SK-N-DZ (cell line): ENCODE measurements at regions not wholly inside any gene's neighbourhood (a gene's known extent, or its start where the extent isn't known, plus 50 kb on each side); places are given as distances from the start of the nearest gene placed in this dataset.
"Not testable (repeated sequence)": the region's sequence is repeated elsewhere in the genome, so short reads cannot be mapped to it uniquely, and the experiment has no call there.

Experiments
- DNase-seq: peaks from one replicate; pipeline ENCODE4 v3.0.0-alpha.2; 2015; ENCODE audit warnings: low spot score

DNA sequence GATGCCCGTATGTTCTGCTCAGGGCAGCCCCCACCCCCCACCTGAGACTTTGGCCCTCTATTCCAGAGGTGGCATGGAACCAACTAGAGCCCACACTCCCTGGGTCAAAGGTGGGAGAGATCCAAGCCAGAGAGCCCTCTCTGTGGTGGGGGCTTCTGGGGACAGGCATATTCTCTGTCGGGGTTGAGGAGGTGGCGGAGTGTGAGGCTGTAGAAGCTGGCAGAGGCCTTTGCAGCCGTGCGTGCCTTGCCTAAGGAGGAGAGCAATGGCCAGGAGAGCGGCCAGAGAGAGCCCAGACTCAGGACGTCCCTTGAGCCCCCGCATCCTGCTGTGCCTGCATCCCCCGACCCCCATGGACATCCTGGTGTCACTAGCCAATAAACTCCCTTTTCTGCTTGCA is 79.2 kb upstream of the HPCAL1 start:
- no peak for DNase-seq

- DNase-seq: no peak
Measured at GRCh38 chr2:10223932-10224720, 78.6 kb upstream of the HPCAL1 start.

- no peak for DNase-seq
Measured at GRCh38 chr2:10224734-10225133, 78.0 kb upstream of the HPCAL1 start.

DNA sequence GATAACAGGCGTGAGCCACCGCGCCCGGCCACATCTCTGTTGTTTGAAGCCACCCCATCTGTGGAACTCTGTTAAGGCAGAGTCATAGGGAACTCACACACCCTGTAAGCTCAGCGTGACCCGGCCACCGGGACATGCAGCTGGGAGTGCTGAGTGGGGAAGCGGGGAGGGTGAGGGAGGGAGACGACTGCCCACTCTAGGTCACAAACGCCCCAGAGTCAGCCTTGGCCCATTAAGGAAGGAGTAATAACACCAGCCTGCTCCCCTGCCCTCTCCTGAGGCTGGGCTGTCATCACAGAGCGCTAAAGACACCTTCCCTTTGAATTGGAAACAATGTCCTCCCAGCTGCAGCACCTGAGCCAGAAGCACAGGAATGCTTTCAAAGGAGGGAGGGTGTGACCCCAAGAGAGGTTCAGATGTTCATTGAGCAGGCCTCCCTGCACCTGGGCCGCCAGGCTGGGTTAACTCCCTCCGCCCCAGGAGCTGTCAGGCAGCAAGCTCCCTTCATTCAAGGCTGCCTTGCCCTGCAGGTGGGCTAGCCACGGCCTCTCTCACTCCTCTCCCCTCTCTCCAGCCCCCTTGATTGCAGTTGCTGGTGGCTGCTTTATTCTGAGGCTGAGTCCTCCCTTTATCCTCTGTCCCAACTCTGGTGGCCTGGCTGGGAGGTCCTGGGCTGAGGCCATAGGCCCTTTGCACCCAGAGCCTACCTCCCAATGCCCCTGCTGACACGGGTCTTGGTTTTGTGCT is 77.2 kb upstream of the HPCAL1 start:
- DNase-seq: no peak

- no peak for DNase-seq
Measured at GRCh38 chr2:10226038-10226724, 76.5 kb upstream of the HPCAL1 start.

DNA sequence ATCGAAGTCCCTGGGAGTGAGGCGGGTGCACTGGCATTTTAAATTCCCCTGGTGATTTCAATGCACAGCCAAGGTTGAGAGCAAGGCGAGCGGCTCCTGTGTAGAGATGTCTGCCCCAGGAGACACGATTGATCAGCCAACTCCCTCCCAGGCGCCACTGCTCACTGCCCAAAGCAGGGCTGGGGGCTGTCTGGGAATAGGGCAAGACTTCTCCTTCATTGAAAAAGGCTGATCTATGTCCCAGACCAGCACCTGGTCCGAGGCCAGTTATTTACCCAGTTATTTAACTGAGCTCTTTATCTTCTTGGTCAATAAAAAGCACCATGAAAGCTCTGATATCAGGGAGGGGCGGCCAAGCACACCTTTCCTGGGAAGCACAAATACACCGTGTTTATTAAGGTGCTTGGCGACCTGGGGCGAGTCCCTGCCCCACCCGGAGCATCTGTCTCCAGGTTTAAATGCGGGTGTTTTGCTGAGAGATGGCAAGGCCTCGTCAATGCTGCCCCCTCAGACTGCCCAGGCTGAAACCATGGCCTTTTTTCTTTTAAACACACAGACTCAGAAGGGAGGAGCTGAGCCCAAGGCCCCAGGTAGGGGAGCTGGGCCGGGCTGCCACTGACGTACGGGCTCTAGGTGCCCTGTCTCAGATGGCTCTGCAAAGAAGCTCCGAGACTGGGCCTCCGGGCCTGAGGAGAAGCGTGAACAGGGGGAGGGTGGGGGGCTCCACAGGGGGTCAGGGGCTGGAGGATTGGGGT is 73.9 kb upstream of the HPCAL1 start:
- DNase-seq: no peak

GRCh38 chr2:10229462-10230099 is 73.1 kb upstream of the HPCAL1 start:
- DNase-seq: no peak

DNA sequence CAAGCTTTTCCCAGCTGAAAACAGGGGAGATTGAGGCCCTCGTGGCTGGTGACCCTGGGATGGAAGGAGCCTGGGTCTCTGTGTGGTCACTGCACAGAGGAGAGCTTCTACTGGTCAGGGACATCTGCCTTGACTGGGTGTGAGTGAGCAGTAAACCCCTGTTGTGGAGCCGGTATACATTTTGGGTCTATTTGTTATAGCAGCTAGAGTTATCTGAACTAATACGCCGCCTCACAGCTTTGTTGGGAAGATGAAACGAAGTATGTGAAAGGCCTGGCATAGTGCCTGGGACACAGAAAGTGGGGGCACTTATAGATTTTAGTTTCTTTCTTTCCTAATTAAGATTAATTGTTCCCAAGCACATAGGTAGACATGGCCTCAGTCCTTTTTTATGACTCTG is 72.2 kb upstream of the HPCAL1 start:
- no peak for DNase-seq

GRCh38 chr2:10230921-10231320 is 71.8 kb upstream of the HPCAL1 start:
- DNase-seq: not testable (repeated sequence)

DNA sequence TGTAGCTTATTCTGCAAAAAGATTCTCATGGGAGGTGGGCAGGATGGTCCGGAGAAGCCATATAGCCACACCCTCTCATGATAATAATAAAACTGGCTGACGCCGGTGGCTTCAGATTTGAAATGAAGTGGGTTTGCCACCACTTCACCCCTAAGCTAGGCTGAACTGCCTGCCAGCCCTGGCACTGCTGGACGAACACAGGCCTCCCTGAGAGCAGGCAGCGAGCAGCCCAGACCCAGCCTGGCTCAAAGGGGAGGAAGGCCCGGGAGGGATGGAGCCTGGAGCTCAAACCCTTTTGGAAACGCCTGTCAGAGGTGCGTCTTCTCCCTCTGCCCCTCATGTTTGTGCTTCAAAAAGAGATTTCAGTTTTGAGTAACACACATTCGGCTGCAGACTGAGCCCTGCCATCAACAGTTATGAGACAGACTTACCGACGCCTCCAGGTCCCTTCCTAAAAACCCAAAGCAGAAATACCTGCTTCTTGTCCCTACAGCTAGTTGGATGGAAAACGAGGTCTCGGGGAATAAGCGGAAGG is 71.1 kb upstream of the HPCAL1 start:
- DNase-seq: no peak

GRCh38 chr2:10232096-10232815 is 70.4 kb upstream of the HPCAL1 start:
- no peak for DNase-seq

GRCh38 chr2:10233131-10234012 is 69.3 kb upstream of the HPCAL1 start:
- DNase-seq: no peak

DNA sequence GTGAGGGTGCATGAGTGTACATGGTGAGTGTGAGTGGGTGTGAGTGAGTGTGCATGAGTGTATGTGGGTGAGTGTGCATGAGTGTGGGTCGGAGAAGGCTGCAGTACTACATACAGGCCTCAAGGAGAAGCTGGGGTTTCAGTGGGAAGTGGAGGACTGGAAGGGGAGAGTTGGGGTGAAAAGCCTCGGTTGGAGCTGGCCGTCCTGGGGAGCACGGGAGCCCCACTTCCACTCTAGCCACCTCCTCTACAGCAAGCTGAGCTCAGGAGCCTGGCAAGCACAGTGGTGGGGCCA is 68.7 kb upstream of the HPCAL1 start:
- no peak for DNase-seq

DNA sequence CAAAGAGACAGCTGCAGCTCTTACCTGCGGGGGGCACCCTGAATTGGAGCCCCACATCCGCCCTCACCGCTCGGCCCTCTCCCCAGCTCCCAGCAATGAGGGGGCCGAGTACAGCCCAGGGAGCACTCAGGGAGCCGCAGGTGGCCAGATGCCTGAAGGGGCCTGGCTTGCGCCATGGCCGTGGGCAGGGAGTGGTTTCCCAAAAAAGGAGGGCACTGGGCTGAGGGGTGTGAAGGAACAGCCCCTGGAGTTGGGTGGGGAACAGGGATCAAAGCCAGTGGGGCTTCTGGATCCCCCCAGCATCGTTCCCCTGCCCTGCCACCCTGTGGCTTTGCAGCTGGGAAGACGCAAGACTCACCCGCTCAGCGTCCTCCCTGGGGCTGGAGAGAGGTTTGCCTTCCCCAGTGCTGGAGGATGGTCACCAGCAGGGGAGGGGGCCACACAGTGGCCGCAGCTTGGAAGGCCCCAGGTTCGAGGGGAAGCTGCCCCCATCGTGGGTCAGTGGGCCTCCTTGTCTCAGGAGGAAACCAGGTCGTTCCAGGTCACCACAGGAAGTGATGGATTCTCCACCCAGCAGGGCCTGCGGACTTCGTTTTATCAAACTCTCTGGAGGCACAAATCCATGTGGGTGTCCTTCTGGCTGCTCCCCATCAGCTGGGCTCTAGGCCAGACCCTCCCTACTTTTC is 68.2 kb upstream of the HPCAL1 start:
- DNase-seq: no peak

DNA sequence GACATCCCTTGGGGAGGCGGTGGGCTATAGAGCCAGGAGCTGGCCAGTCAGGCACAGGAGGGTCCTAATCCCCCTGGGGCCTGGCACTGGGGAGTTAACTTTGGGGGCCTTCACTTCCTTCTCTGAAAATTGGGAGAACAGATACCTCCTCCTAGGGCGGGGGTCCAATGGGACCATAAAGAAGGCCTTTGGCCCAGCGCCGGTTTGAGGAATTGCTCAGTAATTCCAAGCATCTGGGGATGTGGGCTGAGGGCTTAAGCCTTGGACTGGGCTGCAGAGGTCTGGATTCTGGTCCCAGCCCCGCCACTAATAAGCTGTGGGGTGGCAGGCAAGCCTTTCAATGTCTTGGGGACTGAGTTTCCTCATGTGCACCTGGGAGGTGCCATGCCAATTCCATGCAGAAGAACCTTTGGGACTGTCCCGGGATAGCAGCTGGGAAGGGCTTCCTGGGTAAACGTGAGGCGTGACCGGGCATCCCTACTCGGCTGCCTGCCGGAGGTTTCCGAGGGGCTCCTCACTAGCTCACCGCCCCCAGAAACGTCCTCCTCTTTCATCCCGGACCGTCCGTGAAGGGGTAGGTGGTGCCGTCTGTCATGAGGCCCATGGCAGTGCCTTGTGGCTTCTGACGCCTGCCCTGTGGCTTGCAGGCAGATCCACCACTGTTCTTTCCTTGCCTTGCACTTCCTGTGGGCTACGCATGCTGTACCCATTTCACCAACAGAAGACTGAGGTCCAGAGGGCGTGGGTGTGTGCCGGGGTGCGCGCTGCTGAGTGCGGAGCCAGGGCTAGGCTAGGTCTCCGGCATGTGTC is 67.4 kb upstream of the HPCAL1 start:
- no peak for DNase-seq

- DNase-seq: no peak
Measured at GRCh38 chr2:10235909-10236550, 66.7 kb upstream of the HPCAL1 start.

DNA sequence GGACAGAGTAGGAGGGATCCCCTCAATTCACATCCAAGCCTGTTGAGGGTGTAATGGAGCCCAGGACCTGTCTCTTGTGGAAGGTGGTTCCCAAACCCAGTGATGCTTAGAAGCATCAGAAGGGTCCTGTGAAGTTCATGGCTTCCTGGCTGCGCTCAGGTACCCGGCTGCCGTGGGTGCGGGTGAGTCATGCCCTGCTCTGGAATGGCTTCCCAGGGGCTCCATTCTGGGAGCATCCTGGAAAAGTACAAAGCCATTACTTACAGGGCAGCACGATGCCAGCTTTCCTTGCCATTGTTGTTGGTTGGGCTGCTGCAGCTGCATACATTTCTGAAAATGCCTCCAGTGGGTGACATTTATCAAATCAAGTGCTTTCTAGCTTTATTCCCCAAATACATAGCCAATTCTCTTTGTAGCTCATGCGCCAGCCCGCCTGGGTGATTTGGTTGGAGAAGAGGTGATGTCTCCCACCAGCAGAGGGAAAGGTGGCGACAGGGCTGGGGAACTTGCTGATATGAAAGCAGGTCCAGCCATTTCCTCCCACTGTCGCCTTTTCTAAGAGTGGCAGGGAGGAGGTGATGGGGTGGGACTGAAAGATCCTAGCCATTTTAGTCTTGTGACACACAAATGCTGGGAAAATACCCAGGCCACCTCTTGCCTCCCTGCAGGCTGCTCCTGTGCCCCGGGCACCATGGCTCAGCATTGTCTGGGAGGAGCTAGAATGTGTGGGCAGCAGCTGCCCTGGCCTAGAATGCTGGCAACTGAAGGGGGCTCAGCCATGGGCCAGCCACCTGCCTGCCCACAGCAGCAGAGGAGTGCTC is 65.9 kb upstream of the HPCAL1 start:
- no peak for DNase-seq
